CD14-positive monocyte (primary cell): ENCODE measurements at regions not wholly inside any gene's neighbourhood (a gene's known extent, or its start where the extent isn't known, plus 50 kb on each side); places are given as distances from the start of the nearest gene placed in this dataset.

ENCODE experiments used
- DNase-seq, 3 donors: peaks; one replicate each; pipeline ENCODE4 v3.0.0-alpha.2; 2011 to 2022
- H2AFZ ChIP-seq: 2 replicates; pipeline ENCODE4 v1.6.0; 2012; ENCODE audit warnings: mild to moderate bottlenecking, low read depth, low read length, inconsistent platforms; ENCODE audit not compliant: insufficient read depth, poor library complexity, severe bottlenecking
- H3K27ac ChIP-seq, 2 donors: 1 replicate in 1 of 2; 2 replicates in 1 of 2; pipeline ENCODE4 v1.5.1; 2012 to 2013; ENCODE audit warnings: low read length in 2 of 2, control low read depth in 1 of 2, inconsistent platforms in 1 of 2, low read depth in 1 of 2, mild to moderate bottlenecking in 1 of 2
- H3K27me3 ChIP-seq, 2 donors: one replicate each; pipeline versions ENCODE4 v1.6.0 to v1.6.1; 2011 to 2013; ENCODE audit warnings: low read length in 2 of 2; ENCODE audit not compliant: control insufficient read depth in 2 of 2, insufficient read depth in 2 of 2
- H3K36me3 ChIP-seq, 2 donors: replicated peaks in 1 of 2; 1 replicate in 1 of 2; 2 replicates in 1 of 2; pipeline versions ENCODE4 v1.5.1 to v1.6.1; 2012 to 2013; ENCODE audit warnings: low read length in 2 of 2, control low read depth in 1 of 2, inconsistent platforms in 1 of 2, mild to moderate bottlenecking in 1 of 2; ENCODE audit not compliant: insufficient read depth in 2 of 2, control insufficient read depth in 1 of 2
- H3K4me1 ChIP-seq, 2 donors: 1 replicate in 1 of 2; 2 replicates in 1 of 2; pipeline versions ENCODE4 v1.5.1 to v1.6.1; 2012 to 2013; ENCODE audit warnings: low read length in 2 of 2, control low read depth in 1 of 2, inconsistent platforms in 1 of 2, mild to moderate bottlenecking in 1 of 2, moderate library complexity in 1 of 2; ENCODE audit not compliant: insufficient read depth in 2 of 2, control insufficient read depth in 1 of 2
- H3K4me2 ChIP-seq: replicated peaks from 2 replicates; pipeline ENCODE3; 2012; ENCODE audit warnings: low read length, moderate library complexity, mild to moderate bottlenecking; ENCODE audit not compliant: poor library complexity, severe bottlenecking; ENCODE audit errors: extremely low read depth
- H3K4me3 ChIP-seq, 3 experiments: fragments of 200-600 bp in 1 of 3; sonication (generic) in 1 of 3; replicated peaks in 1 of 3; 1 replicate in 2 of 3; 2 replicates in 1 of 3; pipeline ENCODE4 v1.5.1; 2011 to 2013; ENCODE audit warnings: low read length in 3 of 3, mild to moderate bottlenecking in 3 of 3, control low read depth in 2 of 3, low read depth in 2 of 3, inconsistent platforms in 1 of 3, moderate library complexity in 1 of 3
- H3K79me2 ChIP-seq: 2 replicates; pipeline ENCODE4 v1.6.0; 2012; ENCODE audit warnings: mild to moderate bottlenecking, control low read depth, inconsistent platforms, low read length, moderate library complexity; ENCODE audit not compliant: insufficient read depth
- H3K9ac ChIP-seq: 2 replicates; pipeline ENCODE4 v1.6.0; 2017; ENCODE audit warnings: low read length, mild to moderate bottlenecking; ENCODE audit not compliant: insufficient read depth, poor library complexity, severe bottlenecking
- H3K9me3 ChIP-seq, 2 donors: replicated peaks in 1 of 2; 1 replicate in 1 of 2; 2 replicates in 1 of 2; pipeline versions ENCODE4 v1.5.1 to v1.6.1; 2012 to 2013; ENCODE audit warnings: low read length in 2 of 2, control low read depth in 1 of 2; ENCODE audit not compliant: control insufficient read depth in 1 of 2, insufficient read depth in 1 of 2
- H4K20me1 ChIP-seq: 2 replicates; pipeline ENCODE4 v1.6.0; 2012; ENCODE audit warnings: mild to moderate bottlenecking, low read length, control low read depth, moderate library complexity; ENCODE audit not compliant: insufficient read depth
- H3K27ac Mint-ChIP-seq, 7 donors: one replicate each; pipeline ENCODE4 v1.8.0; 2020; ENCODE audit warnings: mild to moderate bottlenecking in 7 of 7, mixed read lengths in 7 of 7, moderate library complexity in 6 of 7, inconsistent platforms in 2 of 7
- H3K27me3 Mint-ChIP-seq, 3 donors: one replicate each; pipeline ENCODE4 v1.8.0; 2021 to 2022; ENCODE audit warnings: low read depth in 3 of 3, mild to moderate bottlenecking in 3 of 3, mixed read lengths in 3 of 3, moderate library complexity in 3 of 3, inconsistent platforms in 1 of 3
- H3K36me3 Mint-ChIP-seq, 2 donors: one replicate each; pipeline ENCODE4 v1.8.0; 2020; ENCODE audit warnings: mixed read lengths in 2 of 2, inconsistent platforms in 1 of 2, mild to moderate bottlenecking in 1 of 2
- H3K4me1 Mint-ChIP-seq: one replicate; pipeline ENCODE4 v1.8.0; 2020; ENCODE audit warnings: mild to moderate bottlenecking, mixed read lengths
- H3K4me3 Mint-ChIP-seq, 2 donors: one replicate each; pipeline ENCODE4 v1.8.0; 2020; ENCODE audit warnings: mild to moderate bottlenecking in 2 of 2, mixed read lengths in 2 of 2, moderate library complexity in 1 of 2
- H3K9me3 Mint-ChIP-seq, 7 donors: one replicate each; pipeline ENCODE4 v1.8.0; 2020 to 2022; ENCODE audit warnings: mixed read lengths in 7 of 7, mild to moderate bottlenecking in 6 of 7, moderate library complexity in 6 of 7, inconsistent platforms in 2 of 7
- CTCF ChIP-seq: fragments of 200-600 bp; IDR thresholded peaks from one replicate; pipeline ENCODE4 v1.8.0; 2022; ENCODE audit warnings: antibody characterized with exemption, mild to moderate bottlenecking
- WGBS: methylation state at CpG from one replicate; pipeline ENCODE4 v1.1.5; 2013; ENCODE audit warnings: missing lambda C conversion rate; ENCODE audit not compliant: insufficient coverage; 5-methylcytosine and 5-hydroxymethylcytosine counted together
- intact Hi-C, 2 donors: fragments of 100-400 bp; cut with micrococcal nuclease; formaldehyde crosslinking; loops; one replicate each; pipeline versions ENCODE4 v1.15.0 to v1.15.1; 2023

- Histone ChIP-seq H2AFZ (no peak overlapping the region), H3K9me3 (no peaks in the 10 kb centered on the region), H3K27me3 (no peaks in the 10 kb centered on the region), H3K4me2 (no peak overlapping the region), H4K20me1 (no peaks in the 10 kb centered on the region), H3K4me1 (no peaks in the 10 kb centered on the region), H3K27ac (no peak overlapping the region), H3K36me3 (no peaks in the 10 kb centered on the region), H3K4me3 (no peak overlapping the region), H3K9ac (no peak overlapping the region), H3K79me2 (no peaks in the 10 kb centered on the region)
- Mint-ChIP-seq H3K4me1 (no peaks in the 10 kb centered on the region), H3K36me3 (no peaks in the 10 kb centered on the region), H3K27ac (no peak overlapping the region), H3K4me3 (no peak overlapping the region), H3K27me3 (peaks cover 0 to 2% (median 0%) of the 10 kb centered on the region in 3 donors), H3K9me3 (peaks cover 0 to 3% (median 2%) of the 10 kb centered on the region in 7 donors)
- no CpG with 5 or more reads among the region's 2 CpGs for WGBS
- no peak for DNase-seq
- intact Hi-C loops = no loop called here
- TF ChIP-seq CTCF = no peak
These were observed 208.5 kb upstream of the IGFBP7 start for GRCh38 chr4:57318703-57319102.

- no peak overlapping the region for H3K9ac ChIP-seq
- H4K20me1 ChIP-seq = no peaks in the 10 kb centered on the region
- DNase-seq = no peak
- no peak overlapping the region for H3K27ac Mint-ChIP-seq
- H3K9me3 Mint-ChIP-seq = peaks cover 0 to 4% (median 2%) of the 10 kb centered on the region in 7 donors
- no peaks in the 10 kb centered on the region for H3K4me1 Mint-ChIP-seq
- intact Hi-C loops = no loop called here
- TF ChIP-seq CTCF = no peak
- no peaks in the 10 kb centered on the region for H3K36me3 ChIP-seq
- no peaks in the 10 kb centered on the region for H3K4me1 ChIP-seq
- no peak overlapping the region for H3K4me3 Mint-ChIP-seq
- H3K27me3 ChIP-seq = no peaks in the 10 kb centered on the region
- no peaks in the 10 kb centered on the region for H3K9me3 ChIP-seq
- H3K27ac ChIP-seq = no peak overlapping the region
- peaks cover 0 to 1% (median 0%) of the 10 kb centered on the region in 3 donors for H3K27me3 Mint-ChIP-seq
- H3K79me2 ChIP-seq = no peaks in the 10 kb centered on the region
- no peak overlapping the region for H3K4me2 ChIP-seq
- H2AFZ ChIP-seq = no peak overlapping the region
- no CpG with 5 or more reads among the region's 5 CpGs for WGBS
- H3K36me3 Mint-ChIP-seq = no peaks in the 10 kb centered on the region
- H3K4me3 ChIP-seq = no peak overlapping the region
These were observed 204.5 kb upstream of the IGFBP7 start for GRCh38 chr4:57314636-57315035.
